ENCODE measurements at regions not wholly inside any gene's neighbourhood (a gene's known extent, or its start where the extent isn't known, plus 50 kb on each side); places are given as distances from the start of the nearest gene placed in this dataset.

DNA sequence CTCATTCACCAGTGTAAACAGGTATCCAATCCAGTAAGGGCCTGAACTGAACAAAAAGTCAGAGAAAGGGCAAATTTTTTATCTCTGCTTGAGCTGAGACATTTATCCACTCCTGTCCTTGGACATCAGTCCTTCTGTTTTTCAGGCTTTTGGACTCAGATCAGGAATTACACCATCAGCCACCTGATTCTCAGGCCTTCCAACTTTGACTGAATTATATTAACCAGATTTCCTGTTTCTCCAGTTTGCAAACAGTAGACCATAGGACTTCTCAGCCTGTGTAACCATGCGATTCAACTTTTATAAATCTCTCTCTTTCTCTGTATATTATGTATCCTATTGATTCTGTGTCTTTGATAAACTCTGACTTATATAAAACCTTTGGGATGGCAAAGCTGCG lies 289.3 kb upstream of the CDH2 start:
- no peak overlapping the region for H3K4me3 ChIP-seq
- H3K27ac ChIP-seq, result no peak overlapping the region
- no peak for DNase-seq
- no peaks in the 10 kb centered on the region for H3K27me3 ChIP-seq
- no peaks in the 10 kb centered on the region for H3K9me3 ChIP-seq
- TF ChIP-seq POLR2A (IDR thresholded peaks at IDR 0.05), result no peak
- TF ChIP-seq, protein P1, sequence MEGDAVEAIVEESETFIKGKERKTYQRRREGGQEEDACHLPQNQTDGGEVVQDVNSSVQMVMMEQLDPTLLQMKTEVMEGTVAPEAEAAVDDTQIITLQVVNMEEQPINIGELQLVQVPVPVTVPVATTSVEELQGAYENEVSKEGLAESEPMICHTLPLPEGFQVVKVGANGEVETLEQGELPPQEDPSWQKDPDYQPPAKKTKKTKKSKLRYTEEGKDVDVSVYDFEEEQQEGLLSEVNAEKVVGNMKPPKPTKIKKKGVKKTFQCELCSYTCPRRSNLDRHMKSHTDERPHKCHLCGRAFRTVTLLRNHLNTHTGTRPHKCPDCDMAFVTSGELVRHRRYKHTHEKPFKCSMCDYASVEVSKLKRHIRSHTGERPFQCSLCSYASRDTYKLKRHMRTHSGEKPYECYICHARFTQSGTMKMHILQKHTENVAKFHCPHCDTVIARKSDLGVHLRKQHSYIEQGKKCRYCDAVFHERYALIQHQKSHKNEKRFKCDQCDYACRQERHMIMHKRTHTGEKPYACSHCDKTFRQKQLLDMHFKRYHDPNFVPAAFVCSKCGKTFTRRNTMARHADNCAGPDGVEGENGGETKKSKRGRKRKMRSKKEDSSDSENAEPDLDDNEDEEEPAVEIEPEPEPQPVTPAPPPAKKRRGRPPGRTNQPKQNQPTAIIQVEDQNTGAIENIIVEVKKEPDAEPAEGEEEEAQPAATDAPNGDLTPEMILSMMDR (IDR thresholded peaks at IDR 0.05), result no peak
- no peaks in the 10 kb centered on the region for H3K36me3 ChIP-seq
- intact Hi-C loops (cut with DNase I; ENCODE audit: low total_unique reads), result no loop called here
- no peaks in the 10 kb centered on the region for H3K4me1 ChIP-seq

DNA sequence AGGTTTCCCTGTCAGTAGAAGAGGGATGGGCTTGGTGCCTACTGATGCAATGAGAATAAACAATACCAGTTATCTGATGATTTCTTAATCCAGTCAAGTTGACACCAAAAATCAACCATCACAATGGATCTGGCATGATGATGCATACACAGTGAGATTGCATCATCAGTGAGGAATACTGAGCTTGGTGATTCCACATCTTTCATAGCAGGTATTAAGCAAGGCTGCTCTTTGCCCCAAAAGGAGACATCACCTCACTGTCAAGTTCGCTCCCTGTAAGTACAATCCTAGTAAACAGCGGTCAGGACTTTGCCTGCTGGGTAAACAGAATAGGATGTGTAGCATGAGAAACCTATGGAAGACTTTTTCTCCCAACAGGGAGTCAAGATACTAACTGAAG lies 282.7 kb upstream of the CDH2 start:
- DNase-seq, result no peak
- Histone ChIP-seq H3K9me3 (no peaks in the 10 kb centered on the region), H3K27ac (no peak overlapping the region), H3K4me3 (no peak overlapping the region), H3K4me1 (no peaks in the 10 kb centered on the region), H3K27me3 (no peaks in the 10 kb centered on the region), H3K36me3 (no peaks in the 10 kb centered on the region)
- no peak for TF ChIP-seq POLR2A (IDR thresholded peaks at IDR 0.05)
- TF ChIP-seq, protein P1 (IDR thresholded peaks at IDR 0.05), result no peak
- intact Hi-C loops (cut with DNase I; ENCODE audit: low total_unique reads), result no loop called here

DNA sequence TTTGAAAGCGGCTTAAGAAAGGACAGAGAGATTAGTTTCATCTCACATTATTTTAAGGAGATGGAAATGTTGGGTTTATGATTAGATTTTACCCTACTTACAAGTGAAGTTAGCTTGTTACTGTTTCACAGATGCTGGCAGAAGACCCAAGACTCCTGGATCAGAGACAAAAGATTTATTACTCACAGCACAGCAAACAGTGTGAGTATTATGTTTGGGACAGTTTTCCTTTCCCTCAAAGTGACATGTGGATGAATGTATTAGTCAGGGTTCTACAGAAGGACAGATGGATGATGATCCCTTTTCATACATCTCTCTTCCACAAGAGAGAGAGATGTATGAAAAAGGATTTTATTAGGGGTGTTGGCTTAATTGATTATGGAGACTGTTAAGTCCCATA lies 281.8 kb upstream of the CDH2 start:
- intact Hi-C loops (cut with DNase I; ENCODE audit: low total_unique reads), result no loop called here
- DNase-seq, result no peak

DNA sequence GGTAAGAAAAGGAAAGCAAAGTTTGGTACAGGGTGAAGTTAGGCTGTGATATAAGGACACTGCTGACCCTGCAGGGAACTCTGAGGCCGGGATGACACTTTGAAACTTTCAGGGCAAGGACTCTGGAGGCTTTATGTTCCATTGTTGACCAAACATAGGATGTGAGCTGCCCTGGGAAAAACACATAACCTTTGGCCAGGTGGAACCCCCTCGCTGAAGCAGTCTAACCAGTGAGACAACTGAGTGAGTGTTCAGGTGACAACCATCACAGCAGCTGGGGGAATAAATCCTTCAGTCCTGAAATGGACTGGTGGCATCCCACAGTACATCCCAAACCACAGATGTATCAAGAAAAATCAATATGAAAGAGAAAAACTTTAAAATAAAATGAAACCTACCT lies 280.9 kb upstream of the CDH2 start:
- no peaks in the 10 kb centered on the region for H3K36me3 ChIP-seq
- intact Hi-C loops (cut with DNase I; ENCODE audit: low total_unique reads), result no loop called here
- no peaks in the 10 kb centered on the region for H3K27me3 ChIP-seq
- no peaks in the 10 kb centered on the region for H3K9me3 ChIP-seq
- TF ChIP-seq, protein P1 (IDR thresholded peaks at IDR 0.05), result no peak
- TF ChIP-seq POLR2A (IDR thresholded peaks at IDR 0.05), result no peak
- H3K4me1 ChIP-seq, result no peaks in the 10 kb centered on the region
- H3K4me3 ChIP-seq, result no peak overlapping the region
- no peak for DNase-seq
- H3K27ac ChIP-seq, result no peak overlapping the region

More for the DNA sequence above, 281.8 kb upstream of the CDH2 start:
- no peaks in the 10 kb centered on the region for H3K27me3 ChIP-seq
- no peaks in the 10 kb centered on the region for H3K4me1 ChIP-seq
- no peaks in the 10 kb centered on the region for H3K36me3 ChIP-seq
- no peak overlapping the region for H3K4me3 ChIP-seq
- H3K27ac ChIP-seq, result no peak overlapping the region
- no peaks in the 10 kb centered on the region for H3K9me3 ChIP-seq
- no peak for TF ChIP-seq POLR2A (IDR thresholded peaks at IDR 0.05)
- TF ChIP-seq, protein P1 (IDR thresholded peaks at IDR 0.05), result no peak

DNA sequence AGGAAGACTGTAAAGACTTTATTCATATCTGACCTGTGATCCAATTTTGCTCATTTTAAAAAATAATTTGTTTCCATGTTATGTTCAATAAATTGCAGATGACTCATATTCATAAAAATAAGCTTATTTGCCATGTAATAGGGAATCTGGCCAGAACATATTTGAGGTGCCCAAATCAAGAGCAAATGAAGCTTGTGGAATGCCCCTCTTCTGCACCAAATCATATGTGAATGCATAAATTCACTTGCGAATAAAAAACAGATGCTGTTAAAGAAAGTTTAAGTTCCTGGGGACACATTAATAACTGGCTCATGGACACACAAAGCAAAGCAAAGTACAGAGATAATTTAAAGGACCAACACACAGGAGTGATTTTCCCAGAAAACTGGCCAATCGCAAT lies 279.0 kb upstream of the CDH2 start:
- H3K27me3 ChIP-seq, result no peaks in the 10 kb centered on the region
- no peak overlapping the region for H3K27ac ChIP-seq
- DNase-seq, result no peak
- no peak overlapping the region for H3K4me3 ChIP-seq
- no peaks in the 10 kb centered on the region for H3K9me3 ChIP-seq
- no peaks in the 10 kb centered on the region for H3K36me3 ChIP-seq
- TF ChIP-seq, protein P1 (IDR thresholded peaks at IDR 0.05), result no peak
- TF ChIP-seq POLR2A (IDR thresholded peaks at IDR 0.05), result no peak
- intact Hi-C loops (cut with DNase I; ENCODE audit: low total_unique reads), result no loop called here
- H3K4me1 ChIP-seq, result no peaks in the 10 kb centered on the region

All from uterus (tissue), 3 donors.